Neural crest cell (in vitro differentiated cells): ENCODE measurements at regions not wholly inside any gene's neighbourhood (a gene's known extent, or its start where the extent isn't known, plus 50 kb on each side); places are given as distances from the start of the nearest gene placed in this dataset.
A peak's percentile ranks its signal among the peaks of the same experiment; 100 is the strongest.

Source experiments
- DNase-seq: peaks from one replicate; pipeline ENCODE4 v3.0.0; 2021; ENCODE audit warnings: low read depth, mixed read lengths, low spot score
- H3K27ac Mint-ChIP-seq: one replicate; pipeline ENCODE4 v1.8.0; 2021; ENCODE audit warnings: mild to moderate bottlenecking, mixed read lengths; ENCODE audit not compliant: unreplicated experiment
- H3K27me3 Mint-ChIP-seq: 2 replicates; pipeline ENCODE4 v1.8.0; 2021; ENCODE audit warnings: low read depth, mild to moderate bottlenecking, mixed read lengths
- H3K36me3 Mint-ChIP-seq: 2 replicates; pipeline ENCODE4 v1.8.0; 2021; ENCODE audit warnings: low read depth, mild to moderate bottlenecking, mixed read lengths
- H3K4me1 Mint-ChIP-seq: 2 replicates; pipeline ENCODE4 v1.8.0; 2021; ENCODE audit warnings: mixed read lengths
- H3K4me3 Mint-ChIP-seq: one replicate; pipeline ENCODE4 v1.8.0; 2021; ENCODE audit warnings: mild to moderate bottlenecking, mixed read lengths
- H3K9me3 Mint-ChIP-seq: 2 replicates; pipeline ENCODE4 v1.8.0; 2021; ENCODE audit warnings: mixed read lengths
- TF ChIP-seq, protein P1 (sequence below): fragments of 200-600 bp; sonication (generic); conservative IDR thresholded peaks from 2 replicates; pipeline ENCODE4 v1.5.0; 2021; ENCODE audit warnings: antibody characterized with exemption, mild to moderate bottlenecking

DNA sequence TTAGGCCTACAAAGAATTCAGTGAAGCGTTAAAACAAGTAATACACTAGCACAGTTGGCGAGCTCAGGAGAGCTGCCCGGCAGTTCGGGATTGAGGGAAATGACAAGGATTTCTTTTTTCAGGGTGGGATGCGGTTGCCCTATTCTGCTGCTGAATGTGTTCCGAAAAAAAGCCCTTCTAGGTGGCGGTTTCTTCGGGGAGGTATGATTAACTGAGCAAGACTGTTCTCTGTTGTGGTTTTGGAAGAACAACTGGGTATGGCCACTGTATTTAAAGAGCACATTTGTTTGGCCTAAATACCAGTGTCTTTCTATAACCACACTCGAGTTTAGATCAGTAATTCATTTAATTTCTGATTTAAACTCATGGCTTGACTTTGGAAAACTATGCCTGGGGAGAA, 459.7 kb upstream of the FAT1 start:
- TF ChIP-seq, protein P1, sequence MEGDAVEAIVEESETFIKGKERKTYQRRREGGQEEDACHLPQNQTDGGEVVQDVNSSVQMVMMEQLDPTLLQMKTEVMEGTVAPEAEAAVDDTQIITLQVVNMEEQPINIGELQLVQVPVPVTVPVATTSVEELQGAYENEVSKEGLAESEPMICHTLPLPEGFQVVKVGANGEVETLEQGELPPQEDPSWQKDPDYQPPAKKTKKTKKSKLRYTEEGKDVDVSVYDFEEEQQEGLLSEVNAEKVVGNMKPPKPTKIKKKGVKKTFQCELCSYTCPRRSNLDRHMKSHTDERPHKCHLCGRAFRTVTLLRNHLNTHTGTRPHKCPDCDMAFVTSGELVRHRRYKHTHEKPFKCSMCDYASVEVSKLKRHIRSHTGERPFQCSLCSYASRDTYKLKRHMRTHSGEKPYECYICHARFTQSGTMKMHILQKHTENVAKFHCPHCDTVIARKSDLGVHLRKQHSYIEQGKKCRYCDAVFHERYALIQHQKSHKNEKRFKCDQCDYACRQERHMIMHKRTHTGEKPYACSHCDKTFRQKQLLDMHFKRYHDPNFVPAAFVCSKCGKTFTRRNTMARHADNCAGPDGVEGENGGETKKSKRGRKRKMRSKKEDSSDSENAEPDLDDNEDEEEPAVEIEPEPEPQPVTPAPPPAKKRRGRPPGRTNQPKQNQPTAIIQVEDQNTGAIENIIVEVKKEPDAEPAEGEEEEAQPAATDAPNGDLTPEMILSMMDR, result no peak
- H3K4me1 Mint-ChIP-seq, result peaks cover 10% of the 10 kb centered on the region
- H3K9me3 Mint-ChIP-seq, result no peaks in the 10 kb centered on the region
- H3K27me3 Mint-ChIP-seq, result no peaks in the 10 kb centered on the region
- no peaks in the 10 kb centered on the region for H3K36me3 Mint-ChIP-seq
- H3K27ac Mint-ChIP-seq, result no peak overlapping the region
- no peak overlapping the region for H3K4me3 Mint-ChIP-seq
- no peak for DNase-seq

DNA sequence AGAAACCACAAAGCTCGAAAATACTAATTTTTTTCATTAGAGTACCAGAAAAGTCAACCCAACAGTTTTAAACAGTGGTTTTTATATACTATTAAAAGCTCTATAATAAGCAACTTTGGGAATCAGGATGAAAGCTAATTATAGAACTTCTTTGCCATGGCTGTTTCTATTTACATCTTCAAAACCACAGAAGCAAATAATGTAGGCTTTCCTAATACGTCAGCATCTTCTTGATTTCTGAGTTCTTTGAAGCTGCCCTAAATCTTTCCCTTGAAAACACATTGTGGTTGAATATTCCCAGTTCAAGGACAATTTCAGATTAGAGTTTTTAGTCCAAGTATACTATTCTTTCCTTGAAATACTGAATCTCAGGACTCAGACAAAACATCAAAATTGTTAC, 460.2 kb upstream of the FAT1 start:
- no peaks in the 10 kb centered on the region for H3K27me3 Mint-ChIP-seq
- no peaks in the 10 kb centered on the region for H3K36me3 Mint-ChIP-seq
- H3K9me3 Mint-ChIP-seq, result no peaks in the 10 kb centered on the region
- no peak overlapping the region for H3K27ac Mint-ChIP-seq
- TF ChIP-seq, protein P1, result no peak
- peaks cover 10% of the 10 kb centered on the region for H3K4me1 Mint-ChIP-seq
- H3K4me3 Mint-ChIP-seq, result no peak overlapping the region
- DNase-seq, result no peak

DNA sequence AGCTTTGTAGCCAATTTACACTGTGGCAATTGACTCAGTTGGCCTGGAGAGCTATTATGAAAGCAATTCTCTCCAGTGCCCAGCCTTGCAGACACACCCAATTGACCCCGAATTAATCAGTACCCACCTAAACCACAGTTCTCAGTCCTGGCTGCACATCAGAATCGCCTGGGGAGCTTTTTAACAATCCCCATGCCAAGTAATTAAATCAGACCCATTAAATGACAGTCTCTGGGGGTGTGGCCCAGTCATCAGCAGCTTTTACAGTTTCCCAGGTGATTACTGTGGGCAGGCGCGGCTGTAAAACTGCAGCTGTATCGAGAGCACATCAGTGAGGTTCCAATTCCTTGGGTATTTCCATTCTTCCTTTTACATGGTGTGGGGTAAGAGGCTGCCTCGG, 460.9 kb upstream of the FAT1 start:
- TF ChIP-seq, protein P1, result no peak
- H3K27me3 Mint-ChIP-seq, result no peaks in the 10 kb centered on the region
- H3K4me1 Mint-ChIP-seq, result peaks cover 6% of the 10 kb centered on the region
- DNase-seq, result no peak
- H3K9me3 Mint-ChIP-seq, result no peaks in the 10 kb centered on the region
- no peak overlapping the region for H3K27ac Mint-ChIP-seq
- H3K4me3 Mint-ChIP-seq, result no peak overlapping the region
- no peaks in the 10 kb centered on the region for H3K36me3 Mint-ChIP-seq

DNA sequence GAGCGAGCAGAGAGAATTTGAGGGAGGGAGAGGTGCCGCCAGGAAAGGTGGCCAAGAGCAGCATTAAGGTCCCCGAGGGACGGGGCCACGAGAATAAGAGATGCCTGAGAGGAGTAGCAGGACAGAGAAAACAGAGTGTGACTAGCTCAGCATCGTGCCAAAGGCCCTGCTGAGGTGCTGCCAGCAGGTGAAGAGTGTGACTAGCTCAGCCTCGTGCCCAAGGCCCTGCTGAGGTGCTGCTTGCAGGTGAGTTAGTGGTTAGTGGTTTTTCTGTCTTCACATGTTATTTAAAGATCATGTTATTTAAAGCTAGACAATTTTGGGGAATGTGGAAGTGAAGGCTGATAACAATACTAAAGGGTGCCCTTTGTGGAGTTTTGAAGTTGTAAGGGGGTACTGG, 464.5 kb upstream of the FAT1 start:
- H3K36me3 Mint-ChIP-seq, result no peaks in the 10 kb centered on the region
- no peak for DNase-seq
- no peak overlapping the region for H3K4me3 Mint-ChIP-seq
- TF ChIP-seq, protein P1, result no peak
- H3K9me3 Mint-ChIP-seq, result no peaks in the 10 kb centered on the region
- H3K4me1 Mint-ChIP-seq, result no peaks in the 10 kb centered on the region
- peak overlapping the region; percentile 54 for H3K27ac Mint-ChIP-seq
- no peaks in the 10 kb centered on the region for H3K27me3 Mint-ChIP-seq

DNA sequence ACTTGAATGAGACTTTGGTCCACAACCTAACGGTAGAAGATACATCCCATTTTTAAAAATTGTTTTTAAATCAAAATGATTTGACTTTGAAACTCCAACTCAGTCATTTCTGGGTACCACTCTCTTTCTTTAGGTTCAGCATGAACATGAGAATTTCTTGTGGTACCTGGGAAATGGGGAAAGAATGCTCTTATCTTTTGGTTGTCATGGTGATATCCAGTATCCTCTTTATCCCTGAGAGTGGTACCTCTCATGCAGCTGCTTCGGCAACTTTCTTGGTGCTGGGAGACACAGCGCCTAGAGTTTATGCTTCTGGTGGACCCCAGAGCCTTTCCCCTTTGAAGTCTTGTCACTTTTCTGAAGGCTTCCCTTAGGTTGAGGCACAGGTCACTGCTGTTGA, 465.1 kb upstream of the FAT1 start:
- TF ChIP-seq, protein P1, result no peak
- Mint-ChIP-seq H3K4me1 (no peaks in the 10 kb centered on the region), H3K27me3 (no peaks in the 10 kb centered on the region), H3K27ac (no peak overlapping the region), H3K9me3 (no peaks in the 10 kb centered on the region), H3K36me3 (no peaks in the 10 kb centered on the region), H3K4me3 (no peak overlapping the region)
- DNase-seq, result no peak

DNA sequence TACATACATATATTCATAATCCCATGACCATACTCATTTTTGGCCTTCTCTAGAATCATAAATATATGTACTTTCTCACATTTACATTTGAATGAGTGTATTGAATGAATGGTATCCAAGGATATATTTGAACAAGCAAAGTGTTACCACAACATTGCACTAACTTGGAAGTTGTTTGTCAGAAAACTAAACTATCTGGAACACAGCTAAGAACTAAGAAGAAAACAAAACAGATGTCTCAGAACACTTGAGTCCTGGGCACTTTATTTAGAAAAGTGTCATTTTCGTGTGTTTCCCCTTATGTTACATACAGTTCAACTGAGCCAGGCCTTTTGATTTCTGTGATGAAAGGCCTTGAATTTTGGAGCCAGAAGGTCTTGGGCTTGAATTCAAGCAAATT, 466.7 kb upstream of the FAT1 start:
- TF ChIP-seq, protein P1, result no peak
- no peaks in the 10 kb centered on the region for H3K27me3 Mint-ChIP-seq
- no peak for DNase-seq

More for the DNA sequence above, 466.7 kb upstream of the FAT1 start:
- Mint-ChIP-seq H3K36me3 (no peaks in the 10 kb centered on the region), H3K27ac (no peak overlapping the region), H3K4me1 (no peaks in the 10 kb centered on the region), H3K9me3 (no peaks in the 10 kb centered on the region), H3K4me3 (no peak overlapping the region)
